ENCODE measurements at regions not wholly inside any gene's neighbourhood (a gene's known extent, or its start where the extent isn't known, plus 50 kb on each side); places are given as distances from the start of the nearest gene placed in this dataset.

GRCh38 chr22:49355211-49355920, 472.3 kb downstream of the BRD1 start:
- no peak for DNase-seq
- H3K9me3 ChIP-seq (ENCODE audit: low read length), result no peaks in the 10 kb centered on the region
- no peak overlapping the region for H3K4me3 ChIP-seq (ENCODE audit: low read length)
- no peak overlapping the region for H3K27ac ChIP-seq (ENCODE audit: low read length)
- no peak overlapping the region for H3K9ac ChIP-seq (ENCODE audit: low read length)
- H3K4me2 ChIP-seq (ENCODE audit: low read depth, low read length, poor library complexity, severe bottlenecking), result no peak overlapping the region
- H3K36me3 ChIP-seq (ENCODE audit: insufficient read depth, low read length), result no peaks in the 10 kb centered on the region
- H3K9me2 ChIP-seq (replicated peaks; ENCODE audit: insufficient read depth, low read length), result no peaks in the 10 kb centered on the region
- H3K27me3 ChIP-seq (ENCODE audit: low read length), result no peaks in the 10 kb centered on the region
- no peaks in the 10 kb centered on the region for H3K79me2 ChIP-seq (ENCODE audit: low read length)
- H3K4me1 ChIP-seq (ENCODE audit: low read length), result peaks cover 60% of the 10 kb centered on the region
- H4K20me1 ChIP-seq (ENCODE audit: insufficient read depth, low read depth, low read length), result no peaks in the 10 kb centered on the region
- no peak overlapping the region for H2AFZ ChIP-seq (ENCODE audit: low read length)

GRCh38 chr22:49354516-49355210, 473.0 kb downstream of the BRD1 start:
- Histone ChIP-seq H3K27me3 (ENCODE audit: low read length) (no peaks in the 10 kb centered on the region), H3K9me2 (replicated peaks; ENCODE audit: insufficient read depth, low read length) (no peaks in the 10 kb centered on the region), H3K9ac (ENCODE audit: low read length) (no peak overlapping the region), H2AFZ (ENCODE audit: low read length) (0 out of 2 replicates have a peak overlapping the region, but pooled peaks have one; percentile 65), H3K9me3 (ENCODE audit: low read length) (no peaks in the 10 kb centered on the region), H4K20me1 (ENCODE audit: insufficient read depth, low read depth, low read length) (no peaks in the 10 kb centered on the region), H3K79me2 (ENCODE audit: low read length) (no peaks in the 10 kb centered on the region), H3K36me3 (ENCODE audit: insufficient read depth, low read length) (no peaks in the 10 kb centered on the region), H3K4me1 (ENCODE audit: low read length) (peaks cover 60% of the 10 kb centered on the region), H3K4me2 (ENCODE audit: low read depth, low read length, poor library complexity, severe bottlenecking) (peak overlapping the region; percentile 40), H3K4me3 (ENCODE audit: low read length) (no peak overlapping the region), H3K27ac (ENCODE audit: low read length) (no peak overlapping the region)
- peak; percentile 53 for DNase-seq

DNA sequence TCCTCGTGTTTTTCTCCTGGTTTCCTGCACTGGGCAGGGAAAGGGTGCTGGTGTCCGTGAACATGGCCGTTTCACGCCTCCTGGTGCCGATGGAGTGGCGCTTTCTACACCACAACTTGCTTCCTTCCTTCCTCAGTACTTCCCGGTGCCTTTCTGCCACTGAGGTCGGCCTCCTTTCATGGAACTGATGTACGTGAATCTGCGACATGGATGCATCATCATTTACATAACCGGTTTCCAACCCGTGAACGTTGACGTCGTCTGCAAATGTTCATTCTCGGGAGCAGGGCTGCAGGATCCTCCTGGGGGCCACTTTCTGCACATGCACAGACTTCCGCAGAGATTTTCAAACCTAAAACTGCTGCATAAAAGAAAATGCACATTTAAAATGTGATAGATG, 474.4 kb downstream of the BRD1 start:
- Histone ChIP-seq H3K9me3 (ENCODE audit: low read length) (no peaks in the 10 kb centered on the region), H3K79me2 (ENCODE audit: low read length) (no peaks in the 10 kb centered on the region), H4K20me1 (ENCODE audit: insufficient read depth, low read depth, low read length) (no peaks in the 10 kb centered on the region), H3K4me2 (ENCODE audit: low read depth, low read length, poor library complexity, severe bottlenecking) (no peak overlapping the region), H3K27ac (ENCODE audit: low read length) (no peak overlapping the region), H2AFZ (ENCODE audit: low read length) (no peak overlapping the region), H3K27me3 (ENCODE audit: low read length) (no peaks in the 10 kb centered on the region), H3K4me3 (ENCODE audit: low read length) (no peak overlapping the region), H3K4me1 (ENCODE audit: low read length) (peaks cover 50% of the 10 kb centered on the region), H3K9ac (ENCODE audit: low read length) (no peak overlapping the region), H3K9me2 (replicated peaks; ENCODE audit: insufficient read depth, low read length) (no peaks in the 10 kb centered on the region), H3K36me3 (ENCODE audit: insufficient read depth, low read length) (no peaks in the 10 kb centered on the region)
- DNase-seq, result no peak

- Histone ChIP-seq H3K27me3 (ENCODE audit: low read length) (no peaks in the 10 kb centered on the region), H3K4me2 (ENCODE audit: low read depth, low read length, poor library complexity, severe bottlenecking) (peak overlapping the region; percentile 65)
- no peak for DNase-seq
Measured at GRCh38 chr22:49352361-49353169, 475.1 kb downstream of the BRD1 start.

GRCh38 chr22:49351761-49352227, 475.9 kb downstream of the BRD1 start:
- H3K27me3 ChIP-seq (ENCODE audit: low read length), result no peaks in the 10 kb centered on the region
- peak overlapping the region; percentile 28 for H3K9ac ChIP-seq (ENCODE audit: low read length)
- peaks cover 50% of the 10 kb centered on the region for H3K4me1 ChIP-seq (ENCODE audit: low read length)
- H4K20me1 ChIP-seq (ENCODE audit: insufficient read depth, low read depth, low read length), result no peaks in the 10 kb centered on the region
- no peaks in the 10 kb centered on the region for H3K9me3 ChIP-seq (ENCODE audit: low read length)
- no peaks in the 10 kb centered on the region for H3K9me2 ChIP-seq (replicated peaks; ENCODE audit: insufficient read depth, low read length)
- peak overlapping the region; percentile 65 for H3K4me2 ChIP-seq (ENCODE audit: low read depth, low read length, poor library complexity, severe bottlenecking)
- H2AFZ ChIP-seq (ENCODE audit: low read length), result peak overlapping the region; percentile 30; the same call in 1 of the 2 replicates
- H3K79me2 ChIP-seq (ENCODE audit: low read length), result no peaks in the 10 kb centered on the region
- no peaks in the 10 kb centered on the region for H3K36me3 ChIP-seq (ENCODE audit: insufficient read depth, low read length)
- peak overlapping the region; percentile 35 for H3K4me3 ChIP-seq (ENCODE audit: low read length)
- H3K27ac ChIP-seq (ENCODE audit: low read length), result peak overlapping the region; percentile 66; the same call in 1 of the 2 replicates
- DNase-seq, result no peak

More at GRCh38 chr22:49352361-49353169, 475.1 kb downstream of the BRD1 start:
- Histone ChIP-seq H4K20me1 (ENCODE audit: insufficient read depth, low read depth, low read length) (no peaks in the 10 kb centered on the region), H2AFZ (ENCODE audit: low read length) (no peak overlapping the region), H3K9me2 (replicated peaks; ENCODE audit: insufficient read depth, low read length) (no peaks in the 10 kb centered on the region), H3K36me3 (ENCODE audit: insufficient read depth, low read length) (no peaks in the 10 kb centered on the region), H3K9me3 (ENCODE audit: low read length) (no peaks in the 10 kb centered on the region), H3K4me1 (ENCODE audit: low read length) (peaks cover 50% of the 10 kb centered on the region), H3K79me2 (ENCODE audit: low read length) (no peaks in the 10 kb centered on the region), H3K27ac (ENCODE audit: low read length) (peak overlapping the region; percentile 66; the same call in 1 of the 2 replicates), H3K4me3 (ENCODE audit: low read length) (peak overlapping the region; percentile 35; the same call in 1 of the 2 replicates), H3K9ac (ENCODE audit: low read length) (peak overlapping the region; percentile 28; the same call in 1 of the 2 replicates)

DNA sequence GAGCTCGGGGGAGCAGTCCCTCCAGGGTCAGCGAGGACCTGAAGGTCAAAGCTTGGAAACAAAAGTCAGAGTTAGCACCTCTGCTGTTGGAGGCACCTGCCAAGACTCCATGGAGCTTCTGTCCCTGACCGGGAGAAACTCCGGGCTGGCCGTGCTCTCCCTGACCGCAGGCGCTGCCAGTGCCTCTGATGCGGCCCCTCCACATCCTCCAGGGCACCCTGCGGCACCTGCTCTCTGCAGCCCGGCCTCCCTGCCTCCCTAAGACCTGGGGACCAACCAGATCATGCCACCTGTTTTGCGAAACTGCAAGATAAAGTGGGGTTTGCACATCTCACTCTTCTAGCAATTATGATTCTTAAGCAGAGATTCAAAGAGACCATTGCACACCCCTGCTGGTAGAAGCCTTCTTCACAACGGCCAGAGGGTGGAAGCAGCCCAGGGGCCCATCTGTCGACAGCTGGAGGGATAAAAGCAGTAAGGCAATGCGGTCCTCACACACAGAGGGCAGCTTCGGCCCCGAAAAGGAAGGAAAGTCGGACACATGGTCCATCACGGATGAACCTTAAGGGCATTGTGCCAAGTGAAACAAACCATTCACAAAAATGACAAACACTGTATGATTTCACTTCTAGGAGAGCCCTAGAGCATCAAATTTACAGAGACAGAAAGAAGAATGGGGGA, 477.1 kb downstream of the BRD1 start:
- Histone ChIP-seq H3K27ac (ENCODE audit: low read length) (peak overlapping the region; percentile 66), H3K4me2 (ENCODE audit: low read depth, low read length, poor library complexity, severe bottlenecking) (peak overlapping the region; percentile 65), H4K20me1 (ENCODE audit: insufficient read depth, low read depth, low read length) (no peaks in the 10 kb centered on the region), H3K79me2 (ENCODE audit: low read length) (no peaks in the 10 kb centered on the region), H3K9me2 (replicated peaks; ENCODE audit: insufficient read depth, low read length) (no peaks in the 10 kb centered on the region), H3K9ac (ENCODE audit: low read length) (peak overlapping the region; percentile 28; the same call in 1 of the 2 replicates), H2AFZ (ENCODE audit: low read length) (no peak overlapping the region), H3K36me3 (ENCODE audit: insufficient read depth, low read length) (no peaks in the 10 kb centered on the region), H3K9me3 (ENCODE audit: low read length) (no peaks in the 10 kb centered on the region), H3K27me3 (ENCODE audit: low read length) (no peaks in the 10 kb centered on the region), H3K4me3 (ENCODE audit: low read length) (no peak overlapping the region), H3K4me1 (ENCODE audit: low read length) (peaks cover 50% of the 10 kb centered on the region)
- DNase-seq, result peak; percentile 79

DNA sequence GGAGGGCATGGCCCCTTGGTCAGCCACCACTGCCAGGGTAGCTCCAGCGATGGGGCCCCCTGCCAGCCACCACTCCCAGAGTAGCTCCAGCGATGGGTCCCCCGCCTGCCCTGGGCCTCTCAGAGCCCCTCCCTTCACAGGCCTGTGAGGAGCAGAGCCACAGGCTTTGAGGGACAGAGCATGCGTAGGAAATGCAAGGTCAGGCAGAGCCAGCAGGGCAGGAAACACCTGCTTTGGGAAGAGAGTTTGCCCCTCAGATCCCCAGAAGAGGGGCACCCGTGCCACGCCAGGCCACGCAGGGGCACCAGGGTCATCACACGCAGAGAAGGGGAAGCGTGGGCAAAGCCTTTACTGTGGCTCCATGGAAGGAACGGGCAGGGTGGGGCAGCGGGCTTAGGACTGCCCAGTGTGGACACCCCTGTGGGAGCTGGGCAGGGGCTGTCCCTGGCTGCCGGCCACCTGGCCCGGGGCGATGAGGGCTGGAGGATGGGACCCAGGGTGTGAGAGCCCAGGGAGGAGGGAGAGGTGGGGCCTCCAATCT, 477.8 kb downstream of the BRD1 start:
- peak overlapping the region; percentile 65 for H3K4me2 ChIP-seq (ENCODE audit: low read depth, low read length, poor library complexity, severe bottlenecking)
- H3K9ac ChIP-seq (ENCODE audit: low read length), result no peak overlapping the region
- no peak for DNase-seq

More for the DNA sequence above, 477.8 kb downstream of the BRD1 start:
- H3K4me3 ChIP-seq (ENCODE audit: low read length), result no peak overlapping the region
- H4K20me1 ChIP-seq (ENCODE audit: insufficient read depth, low read depth, low read length), result no peaks in the 10 kb centered on the region
- H3K9me3 ChIP-seq (ENCODE audit: low read length), result no peaks in the 10 kb centered on the region
- no peaks in the 10 kb centered on the region for H3K9me2 ChIP-seq (replicated peaks; ENCODE audit: insufficient read depth, low read length)
- peaks cover 50% of the 10 kb centered on the region for H3K4me1 ChIP-seq (ENCODE audit: low read length)
- no peaks in the 10 kb centered on the region for H3K27me3 ChIP-seq (ENCODE audit: low read length)
- no peaks in the 10 kb centered on the region for H3K36me3 ChIP-seq (ENCODE audit: insufficient read depth, low read length)
- H3K27ac ChIP-seq (ENCODE audit: low read length), result no peak overlapping the region
- H2AFZ ChIP-seq (ENCODE audit: low read length), result no peak overlapping the region
- no peaks in the 10 kb centered on the region for H3K79me2 ChIP-seq (ENCODE audit: low read length)

All from Karpas-422 (cell line).